SKM-1 (cell line): ENCODE measurements at regions not wholly inside any gene's neighbourhood (a gene's known extent, or its start where the extent isn't known, plus 50 kb on each side); places are given as distances from the start of the nearest gene placed in this dataset.

Experiments
- DNase-seq: peaks from one replicate; lab custom pipeline; 2025; ENCODE audit not compliant: unreplicated experiment; lab: John Stamatoyannopoulos, UW

DNA sequence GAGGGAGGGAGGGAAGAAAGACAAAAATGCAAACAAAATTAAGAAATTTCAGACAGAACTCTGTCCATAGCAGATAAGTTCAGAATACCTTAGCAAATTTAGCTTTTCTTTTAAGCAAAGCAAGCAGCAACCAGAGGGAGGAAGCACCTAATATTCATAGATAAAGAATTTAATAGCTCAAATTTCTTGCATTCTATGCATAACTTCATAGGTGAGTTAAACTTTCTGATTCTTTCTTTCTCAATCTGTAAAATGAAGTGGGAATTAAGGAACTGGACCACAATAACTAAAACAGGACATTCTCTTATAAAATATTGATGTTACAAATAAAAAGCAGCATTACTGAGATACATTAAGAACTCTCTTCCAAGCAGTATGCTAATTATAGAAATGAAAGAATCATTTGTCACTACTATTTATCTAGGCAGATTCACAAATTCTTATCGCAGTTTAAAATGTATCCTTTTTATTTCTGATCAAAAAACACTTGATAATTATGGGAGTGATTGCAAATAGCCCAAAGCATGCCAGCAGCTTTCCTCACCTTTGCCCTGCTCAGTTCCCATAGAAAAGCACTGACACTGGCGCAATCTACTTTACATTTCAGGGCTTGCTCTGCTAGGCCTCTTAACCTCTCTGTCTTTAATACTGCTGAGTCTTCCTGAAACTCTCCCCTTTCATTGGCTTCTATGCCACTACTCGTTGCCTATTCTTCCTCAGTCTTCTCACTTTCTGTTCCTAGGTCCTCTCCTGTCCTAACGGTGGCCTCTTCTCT is 341.8 kb downstream of the PIK3R1 start:
- DNase-seq = no peak

DNA sequence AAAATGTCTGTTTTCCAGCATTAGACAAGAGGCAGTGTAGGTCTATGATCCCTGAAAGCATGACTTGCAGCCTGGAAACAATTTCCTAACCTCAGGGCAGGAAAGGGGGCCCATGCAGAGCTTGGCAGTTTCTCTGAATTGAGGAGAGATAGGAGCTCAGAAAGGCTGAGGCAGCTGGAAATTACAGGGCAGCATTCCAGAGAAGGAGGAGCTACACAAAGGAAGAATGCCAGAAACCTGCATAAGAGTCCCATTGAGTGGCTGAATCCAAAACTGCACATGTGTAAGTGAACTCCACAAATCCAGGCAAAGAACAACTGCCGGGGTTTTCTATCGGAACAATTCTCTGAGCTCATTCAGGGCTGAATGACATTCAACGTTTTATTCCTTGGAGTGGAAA is 346.8 kb downstream of the PIK3R1 start:
- no peak for DNase-seq

DNA sequence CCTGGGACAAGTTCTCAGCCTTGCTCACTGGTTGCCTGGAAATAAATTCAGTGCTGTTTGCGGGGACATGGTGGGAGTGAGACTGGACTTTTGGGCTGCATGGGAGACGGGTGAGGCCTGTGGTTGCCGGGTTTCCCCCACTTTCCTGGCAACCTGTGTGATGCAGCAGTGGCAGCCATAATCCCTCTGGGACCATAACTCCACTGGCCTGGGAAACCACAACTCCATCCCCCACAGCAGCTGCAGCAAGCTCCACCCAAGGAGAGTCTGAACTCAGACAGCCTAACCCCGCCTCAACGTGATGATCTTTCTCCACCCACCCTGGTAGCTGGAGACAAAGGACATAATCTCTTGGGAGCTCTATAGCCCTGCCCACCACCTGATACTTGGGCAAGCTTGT is 349.9 kb downstream of the PIK3R1 start:
- DNase-seq = no peak

DNA sequence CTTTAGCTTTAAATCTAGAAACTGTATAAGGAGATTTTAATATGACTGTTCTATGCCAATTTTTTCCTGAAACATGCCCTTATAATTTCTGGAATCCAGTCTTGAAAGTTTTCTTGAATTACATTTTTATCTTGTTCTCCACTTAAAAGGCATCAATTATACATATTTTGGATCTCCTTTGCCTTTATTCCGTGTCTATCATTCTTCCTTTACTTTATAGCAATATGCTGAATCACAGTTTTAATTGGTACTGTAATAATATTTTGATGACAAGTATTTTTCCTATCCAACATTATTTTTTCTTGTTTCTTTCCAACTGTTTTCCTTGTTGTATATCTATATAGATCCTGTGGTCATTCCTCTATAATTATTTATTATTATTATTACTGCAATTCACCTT is 361.2 kb downstream of the PIK3R1 start:
- DNase-seq = no peak

DNA sequence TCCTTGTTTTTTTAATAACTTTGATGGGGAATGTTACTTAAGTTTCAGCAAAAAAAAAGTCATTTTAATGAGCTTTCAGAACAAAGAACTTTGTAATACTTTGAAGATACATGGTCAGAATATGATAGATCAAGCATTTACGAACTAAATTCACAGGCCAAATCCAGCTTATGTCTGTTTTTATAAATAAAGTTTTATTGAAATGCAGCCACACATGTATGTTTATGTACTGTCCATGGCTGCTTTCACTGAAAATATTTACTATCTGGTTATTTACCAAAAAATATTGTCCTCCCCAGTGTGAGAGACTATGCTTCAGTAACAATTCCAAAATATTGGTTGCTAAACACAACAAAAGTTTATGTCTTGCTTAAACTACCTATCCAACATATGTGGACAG is 366.7 kb downstream of the PIK3R1 start:
- DNase-seq = no peak

DNA sequence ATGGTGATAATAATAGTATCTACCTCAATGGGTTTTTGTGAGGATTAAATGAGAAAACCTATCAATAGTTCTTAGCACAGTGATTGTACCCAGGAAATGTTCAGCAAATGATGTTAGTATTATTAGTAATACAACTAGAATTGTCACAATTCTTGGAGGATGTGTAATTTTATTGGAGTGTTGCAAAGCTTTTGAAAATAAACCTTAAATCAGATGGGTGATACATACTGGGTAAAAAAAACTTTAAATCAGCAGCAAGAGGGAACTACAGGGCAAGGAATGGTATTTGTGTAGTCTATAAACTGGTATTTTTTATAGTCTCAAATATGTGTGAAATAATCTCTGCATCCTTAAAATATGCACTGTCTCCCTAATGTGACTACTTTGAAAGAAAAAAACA is 371.6 kb downstream of the PIK3R1 start:
- DNase-seq = no peak

DNA sequence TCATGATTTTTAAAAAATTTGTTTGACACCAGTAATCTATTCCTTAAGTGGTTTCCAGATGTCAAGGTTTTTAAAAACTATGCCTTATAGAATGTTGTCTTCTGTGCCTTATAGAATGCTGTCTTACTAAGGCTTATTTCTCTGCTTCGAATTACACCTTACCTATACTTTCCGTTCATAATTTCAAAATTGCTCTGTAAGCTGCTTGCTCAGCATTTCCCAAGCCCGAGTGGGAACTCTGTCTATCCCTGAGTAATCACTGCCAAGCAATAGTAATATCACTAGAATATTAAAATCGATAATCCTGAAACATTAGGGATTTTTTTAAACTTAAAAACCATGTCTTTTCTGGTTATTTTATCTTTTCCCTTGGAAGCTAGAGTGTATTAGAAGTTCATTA is 376.3 kb downstream of the PIK3R1 start:
- no peak for DNase-seq

DNA sequence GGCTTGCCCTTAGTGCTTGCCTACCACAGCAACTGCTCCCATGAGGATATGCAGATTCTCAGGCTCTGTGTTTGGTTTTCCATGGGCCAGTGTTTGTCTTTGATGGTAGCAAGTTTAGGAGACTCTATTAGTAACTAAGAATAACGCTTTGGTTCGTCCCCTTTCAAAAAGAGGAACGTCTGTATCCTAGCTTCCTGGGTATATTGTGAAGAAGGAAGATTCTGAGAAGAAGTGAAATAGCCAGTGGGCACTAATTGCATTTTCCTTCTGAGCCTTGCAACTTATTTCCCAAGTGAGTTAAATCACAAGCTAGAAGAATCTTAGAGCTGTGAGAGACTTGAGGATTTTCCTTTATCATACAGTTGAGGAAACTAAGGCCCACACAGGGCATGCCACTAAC is 376.8 kb downstream of the PIK3R1 start:
- no peak for DNase-seq

DNA sequence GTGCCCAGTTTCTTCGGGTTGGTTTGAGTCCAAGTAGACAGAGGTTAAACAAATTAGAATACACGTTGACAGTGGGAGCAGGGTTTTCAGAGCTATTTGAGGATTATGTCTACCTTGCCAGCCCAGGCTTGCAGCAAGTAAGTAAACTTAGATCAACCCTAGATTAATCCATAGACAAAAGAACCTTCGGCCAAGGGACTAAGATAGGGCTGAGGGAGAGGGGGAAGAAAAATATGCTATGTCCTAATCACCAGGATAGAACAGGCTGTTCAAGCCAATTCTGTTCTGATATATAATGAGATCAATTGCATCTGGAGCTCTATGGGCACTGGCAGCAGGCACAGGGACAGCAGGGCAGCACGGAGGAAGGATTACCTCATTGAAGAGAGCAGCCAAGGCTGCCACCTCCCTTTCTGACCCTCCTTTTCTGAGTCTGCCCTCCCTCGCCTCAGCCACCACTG is 377.7 kb downstream of the PIK3R1 start:
- no peak for DNase-seq

DNA sequence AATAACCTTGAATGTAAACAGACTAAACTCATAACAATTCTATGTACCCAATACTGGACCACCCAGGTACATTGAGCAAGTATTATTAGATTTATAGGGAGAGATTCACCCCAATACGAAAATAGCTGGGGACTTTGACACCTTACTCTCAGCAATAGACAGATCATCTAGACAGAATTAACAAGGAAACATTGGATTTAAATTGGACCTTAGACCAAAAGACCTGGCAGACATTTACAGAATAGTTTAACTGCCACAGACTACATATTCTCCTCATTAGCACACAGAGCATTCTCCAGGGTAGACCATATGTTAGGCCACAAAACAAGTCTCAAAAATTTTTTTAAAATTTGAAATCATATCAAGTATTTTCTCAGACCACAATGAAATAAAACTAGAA is 397.4 kb downstream of the PIK3R1 start:
- DNase-seq = no peak

DNA sequence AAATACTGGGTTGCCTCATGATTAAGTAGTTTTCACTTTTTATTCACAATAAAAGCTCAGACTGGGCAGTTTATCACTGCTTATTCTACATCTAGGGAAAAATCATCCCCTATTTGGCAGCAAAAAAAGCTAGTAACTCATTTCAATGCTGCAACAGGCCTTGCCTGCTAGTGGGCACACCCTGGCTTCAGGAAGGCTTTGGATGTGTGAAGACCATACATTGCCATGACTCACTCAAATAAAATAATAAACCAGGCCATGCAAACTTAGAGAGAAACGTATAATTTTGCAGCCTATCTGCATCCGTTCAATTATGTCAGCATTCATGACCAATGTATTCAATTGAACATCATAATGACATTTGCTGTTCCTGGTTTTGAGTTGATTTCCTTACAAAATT is 402.9 kb downstream of the PIK3R1 start:
- no peak for DNase-seq

DNA sequence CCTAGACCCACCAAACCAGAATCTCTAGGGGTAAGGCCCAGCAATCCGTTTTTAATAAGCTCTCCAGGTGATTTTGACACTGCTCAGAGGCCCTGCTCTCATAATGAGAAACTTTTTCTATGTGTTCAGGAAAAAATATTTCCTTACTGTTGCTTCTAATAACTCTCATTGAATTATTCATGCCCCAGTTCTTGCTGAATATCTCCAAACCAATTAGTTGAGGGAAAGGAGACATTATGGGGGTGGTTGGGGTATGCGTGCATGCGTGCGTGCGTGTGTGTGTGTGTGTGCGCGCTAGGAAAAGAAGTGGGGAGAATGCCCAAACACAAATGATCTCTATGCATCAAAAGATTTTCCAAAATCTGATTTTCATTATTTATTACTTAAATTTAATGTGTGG is 411.4 kb downstream of the PIK3R1 start:
- no peak for DNase-seq

DNA sequence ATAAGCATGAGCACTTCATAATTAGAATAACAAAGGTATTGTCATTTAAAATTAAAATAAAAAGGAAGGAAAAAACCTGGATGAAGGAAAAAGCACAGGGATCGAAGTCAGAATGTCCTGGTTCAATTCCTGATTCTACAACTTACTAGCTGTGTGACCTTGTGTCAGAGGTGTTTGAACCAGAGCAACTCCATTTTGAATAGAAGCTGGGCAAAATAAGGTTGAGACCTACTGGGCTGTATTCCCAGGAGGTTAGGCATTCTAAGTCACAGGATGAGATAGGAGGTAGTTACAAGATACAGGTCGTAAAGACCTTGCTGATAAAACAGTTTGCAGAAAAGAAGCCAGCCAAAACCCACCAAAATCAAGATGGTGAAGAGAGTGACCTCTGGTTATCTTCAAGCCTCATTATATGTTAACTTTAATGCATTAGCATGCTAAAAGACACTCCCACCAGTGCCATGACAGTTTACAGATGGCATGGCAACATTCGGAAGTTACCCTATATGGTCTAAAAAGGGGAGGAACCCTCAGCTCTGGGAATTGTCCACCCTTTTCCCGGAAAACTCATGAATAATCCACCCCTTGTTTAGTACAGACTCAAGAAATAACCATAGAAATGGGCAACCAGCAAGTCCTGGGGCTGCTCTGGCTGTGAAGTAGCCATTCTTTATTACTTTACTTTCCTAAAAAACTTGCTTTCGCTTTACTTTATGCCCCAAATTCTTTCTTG is 412.7 kb downstream of the PIK3R1 start:
- no peak for DNase-seq

DNA sequence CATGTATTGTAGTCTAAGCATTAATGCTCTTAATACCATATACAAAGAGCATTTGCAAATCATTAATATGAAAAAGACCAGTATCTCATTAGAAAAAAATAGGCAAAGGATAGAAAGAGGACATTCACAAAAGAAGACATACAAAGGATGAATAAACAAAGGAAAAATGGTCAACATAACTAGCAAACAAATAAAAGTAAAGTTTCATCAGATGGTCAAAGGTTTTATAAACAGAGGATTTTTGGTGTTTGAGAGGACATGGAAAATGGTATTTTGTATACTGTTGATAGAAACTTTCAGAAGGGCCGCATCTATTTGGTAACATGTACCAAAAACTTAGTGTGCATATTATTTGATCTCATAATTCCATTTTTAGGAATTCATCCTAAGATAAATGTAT is 414.8 kb downstream of the PIK3R1 start:
- DNase-seq = no peak

DNA sequence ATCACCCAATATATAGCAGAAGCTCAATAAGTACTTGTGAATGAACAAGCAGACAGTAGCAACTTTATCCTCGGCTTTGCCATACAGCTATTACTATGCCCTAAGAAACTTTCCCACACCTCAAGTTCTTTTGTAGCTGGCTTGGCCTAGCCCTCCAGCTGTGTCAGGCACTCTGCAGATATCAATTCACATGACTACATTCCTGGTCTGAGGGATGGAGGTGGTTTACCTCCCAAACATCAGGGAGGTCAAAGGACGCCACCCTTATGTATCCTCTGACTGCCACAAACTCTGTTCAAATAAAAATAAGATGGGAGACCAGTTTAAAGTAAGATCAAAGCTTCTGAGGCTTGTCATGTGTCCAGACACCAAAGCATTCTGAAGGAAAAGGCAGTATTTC is 416.3 kb downstream of the PIK3R1 start:
- DNase-seq = no peak

DNA sequence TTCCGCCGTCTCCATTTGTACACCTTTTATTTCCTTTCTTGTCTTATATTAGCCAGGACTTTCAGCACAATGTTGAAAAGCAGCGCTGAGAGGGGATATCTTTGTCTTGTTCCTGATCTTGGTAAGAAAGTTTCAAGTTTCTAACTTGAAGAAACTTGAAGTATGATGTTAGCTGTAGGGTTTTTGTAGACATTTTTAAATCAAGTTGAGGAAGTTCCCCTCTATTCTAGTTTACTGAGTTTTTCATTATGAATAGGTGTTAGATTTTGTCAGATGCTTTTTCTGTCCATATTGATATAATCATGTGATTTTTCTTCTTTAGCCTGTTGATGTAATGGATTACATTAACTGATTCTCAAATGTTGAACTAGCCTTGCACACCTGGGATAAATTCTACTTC is 425.7 kb downstream of the PIK3R1 start:
- no peak for DNase-seq

DNA sequence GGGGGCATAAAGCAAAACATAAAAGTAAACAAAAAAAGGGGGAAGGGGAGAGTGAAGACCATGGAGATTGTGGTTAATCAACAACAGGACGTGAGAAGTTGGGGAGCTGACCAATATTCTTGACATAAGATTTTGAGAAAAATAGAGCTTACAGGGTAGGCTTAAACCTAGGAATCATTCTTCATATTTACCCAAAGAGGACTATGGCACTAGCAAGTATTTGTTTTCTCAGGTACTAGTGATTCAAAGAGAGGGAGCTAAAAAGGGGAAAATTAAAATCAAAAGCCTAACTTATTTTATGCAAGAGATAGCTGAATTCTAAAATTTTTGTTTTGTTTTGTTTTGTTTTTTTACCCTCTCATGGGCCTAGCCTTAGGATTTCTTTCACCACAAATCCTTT is 427.5 kb downstream of the PIK3R1 start:
- no peak for DNase-seq

DNA sequence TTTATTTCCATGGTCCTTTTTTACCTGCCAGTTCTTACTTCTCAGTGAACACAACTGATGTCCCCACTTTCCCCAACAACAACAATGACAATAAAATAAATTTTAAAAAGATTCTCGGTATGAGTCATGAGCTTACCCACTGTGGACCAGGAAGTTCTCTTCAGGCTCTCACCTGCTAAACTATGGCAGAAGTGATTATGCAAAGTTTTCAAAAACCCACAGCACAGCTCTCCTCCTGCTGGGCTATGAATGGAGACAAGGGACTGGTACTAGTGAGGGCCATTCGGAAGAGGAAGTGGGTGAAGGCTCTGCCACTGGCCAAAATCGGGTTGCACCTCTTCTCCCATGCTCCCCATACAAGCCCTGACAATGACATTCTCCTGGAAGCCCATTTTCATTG is 429.4 kb downstream of the PIK3R1 start:
- no peak for DNase-seq

DNA sequence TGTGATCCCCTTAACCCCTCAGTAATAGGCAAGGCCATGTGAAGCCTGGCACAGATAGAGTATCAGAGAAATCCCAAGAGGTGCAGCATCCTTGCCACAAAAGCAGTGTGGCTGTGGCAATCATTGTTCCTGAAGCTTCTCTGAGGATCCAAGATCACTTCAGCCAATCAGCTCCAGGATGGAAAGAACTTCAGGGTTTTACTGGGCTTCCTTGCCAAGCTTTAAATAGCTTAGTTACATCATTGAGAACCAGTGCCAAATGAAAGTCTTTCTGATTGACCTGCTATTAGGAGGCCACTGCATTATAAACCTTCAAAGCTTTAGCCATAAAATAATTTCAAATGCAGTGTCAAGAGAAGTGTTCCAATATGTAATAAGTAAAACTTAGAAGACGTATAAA is 430.6 kb downstream of the PIK3R1 start:
- no peak for DNase-seq

DNA sequence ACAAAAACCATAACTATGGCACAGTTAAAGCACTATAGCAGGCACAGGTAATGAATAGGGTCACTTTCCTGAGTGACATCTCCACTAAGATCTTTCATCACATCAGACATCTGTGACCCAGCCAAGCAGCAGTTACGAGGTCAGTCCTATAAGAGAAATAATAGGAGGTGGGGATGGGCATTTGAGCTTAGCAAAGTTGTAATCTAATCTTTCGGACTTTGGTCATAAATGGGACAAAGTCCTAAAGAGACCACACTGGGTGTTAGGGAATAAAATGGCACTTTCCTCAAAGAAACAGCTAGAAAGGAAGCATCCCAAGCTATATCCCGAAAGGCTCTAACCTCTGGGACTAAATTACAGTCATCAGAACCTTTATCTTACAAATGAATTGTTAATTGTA is 432.2 kb downstream of the PIK3R1 start:
- DNase-seq = no peak

DNA sequence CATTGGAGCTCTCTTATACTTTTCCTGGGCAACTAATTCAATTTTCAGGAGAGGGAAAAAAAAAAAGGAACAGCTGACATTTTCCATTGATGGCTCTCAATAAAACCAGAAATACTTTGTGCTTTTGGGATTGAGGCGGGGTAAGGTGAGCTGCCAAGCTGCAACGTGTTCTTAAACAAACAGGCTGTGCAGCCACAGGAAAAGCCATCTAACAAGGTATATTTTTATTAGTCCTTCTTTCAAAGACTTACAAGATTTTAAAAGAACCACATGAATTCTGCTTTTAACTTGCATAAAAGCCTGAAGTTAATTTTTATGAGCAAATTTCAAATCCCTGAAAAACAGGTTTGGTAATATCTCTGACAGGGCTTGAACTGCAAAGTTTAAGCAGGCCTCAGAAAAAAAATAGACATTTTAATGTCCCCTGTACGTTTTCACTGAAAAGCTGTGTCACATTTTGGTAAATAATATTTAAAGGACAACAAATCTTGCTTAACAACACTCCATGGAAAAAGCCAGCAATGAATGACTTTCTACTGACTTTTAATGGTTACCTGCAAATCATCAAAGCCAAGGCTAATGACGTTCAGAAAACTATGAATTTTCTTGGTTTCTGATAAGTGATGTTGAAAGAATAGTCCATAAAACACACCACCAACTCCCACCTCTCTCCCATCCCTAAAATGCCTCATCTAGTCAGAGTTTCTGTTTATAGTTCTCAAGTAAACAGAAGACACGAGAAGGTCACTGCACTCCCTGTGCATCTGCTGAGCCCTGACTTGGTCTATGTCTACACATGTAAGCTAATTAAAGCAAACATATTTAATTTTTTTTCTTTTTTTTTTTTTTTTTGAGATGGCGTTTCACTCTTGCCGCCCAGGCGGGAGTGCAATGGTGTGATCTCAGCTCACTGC is 433.6 kb downstream of the PIK3R1 start:
- DNase-seq = no peak

DNA sequence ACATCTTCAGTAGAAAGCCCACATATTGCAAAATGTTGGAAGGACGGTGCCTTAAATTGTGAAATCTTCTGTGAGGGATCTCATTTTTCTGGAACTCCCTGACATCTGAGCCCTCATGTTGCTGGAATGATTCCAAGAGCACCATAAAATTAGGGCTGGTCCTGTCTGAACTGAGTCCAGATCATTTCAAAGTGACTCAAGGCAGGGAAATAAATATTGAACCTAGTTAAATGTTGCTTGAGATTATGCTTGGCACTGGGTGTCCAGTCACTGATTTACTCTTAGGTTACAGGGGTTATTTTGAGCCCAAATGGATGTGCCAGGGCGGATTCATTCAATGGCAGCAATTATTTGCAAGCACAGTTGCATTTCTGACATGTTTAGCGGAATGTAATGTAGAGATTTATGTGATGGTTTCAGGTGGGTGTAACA is 437.0 kb downstream of the PIK3R1 start:
- DNase-seq = no peak
